GM19395 (cell line): ENCODE measurements at regions not wholly inside any gene's neighbourhood (a gene's known extent, or its start where the extent isn't known, plus 50 kb on each side); places are given as distances from the start of the nearest gene placed in this dataset.
"Not testable (repeated sequence)": the region's sequence is repeated elsewhere in the genome, so short reads cannot be mapped to it uniquely, and the experiment has no call there.

Experiments used
- ATAC-seq: cut with Tn5 transposase; IDR thresholded peaks from one replicate; pipeline ENCODE4 v1.9.1; 2021; ENCODE audit warnings: mild to moderate bottlenecking, moderate library complexity; ENCODE audit not compliant: unreplicated experiment

DNA sequence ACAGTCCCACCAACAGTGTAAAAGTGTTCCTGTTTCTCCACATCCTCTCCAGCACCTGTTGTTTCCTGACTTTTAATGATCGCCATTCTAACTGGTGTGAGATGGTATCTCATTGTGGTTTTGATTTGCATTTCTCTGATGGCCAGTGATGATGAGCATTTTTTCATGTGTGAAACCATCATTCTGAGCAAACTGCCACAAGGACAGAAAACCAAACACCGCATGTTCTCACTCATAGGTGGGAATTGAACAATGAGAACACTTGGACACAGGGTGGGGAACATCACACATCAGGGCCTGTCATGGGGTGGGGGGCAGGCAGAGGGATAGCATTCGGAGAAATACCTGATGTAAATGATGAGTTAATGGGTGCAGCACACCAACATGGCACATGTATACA lies 240.8 kb downstream of the FAT3 start:
- ATAC-seq: not testable (repeated sequence)

DNA sequence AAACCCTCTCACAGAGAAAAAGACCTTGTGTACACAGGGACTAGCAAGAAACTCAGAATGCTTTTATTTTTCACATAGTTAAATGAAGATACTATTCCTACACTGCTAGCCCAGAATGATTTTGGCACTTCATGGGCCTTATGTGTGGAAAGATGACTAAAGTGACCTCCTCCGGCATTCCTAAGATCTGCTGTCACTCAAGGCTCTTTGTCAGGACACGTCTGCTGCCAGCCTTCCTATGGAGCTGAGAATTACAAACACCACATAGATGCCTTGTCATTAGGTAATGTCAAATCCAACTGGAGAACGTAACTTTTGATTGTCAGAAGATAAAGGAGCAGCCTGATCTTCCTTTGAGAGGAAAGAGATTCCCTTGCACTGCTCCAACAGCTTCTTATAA lies 249.1 kb downstream of the FAT3 start:
- no peak for ATAC-seq

DNA sequence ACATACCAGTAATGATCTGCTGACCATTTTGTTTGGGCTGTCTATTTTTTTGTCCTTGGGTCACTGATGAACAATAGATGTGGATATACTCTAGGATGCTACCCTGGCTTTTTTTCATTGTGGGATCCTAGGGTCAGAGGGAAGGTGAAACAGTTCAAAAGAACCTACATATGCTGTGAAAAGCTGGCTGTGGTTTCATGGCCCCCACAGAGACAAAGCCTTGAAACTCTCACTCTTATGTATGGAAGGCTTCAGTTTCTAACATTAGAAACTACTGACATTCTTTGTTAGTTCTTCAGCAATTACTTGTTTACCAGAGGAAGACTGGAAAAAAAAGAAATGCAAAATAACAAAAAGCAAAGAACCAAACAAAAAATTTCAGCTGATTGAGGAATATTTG lies 250.7 kb downstream of the FAT3 start:
- ATAC-seq: no peak

DNA sequence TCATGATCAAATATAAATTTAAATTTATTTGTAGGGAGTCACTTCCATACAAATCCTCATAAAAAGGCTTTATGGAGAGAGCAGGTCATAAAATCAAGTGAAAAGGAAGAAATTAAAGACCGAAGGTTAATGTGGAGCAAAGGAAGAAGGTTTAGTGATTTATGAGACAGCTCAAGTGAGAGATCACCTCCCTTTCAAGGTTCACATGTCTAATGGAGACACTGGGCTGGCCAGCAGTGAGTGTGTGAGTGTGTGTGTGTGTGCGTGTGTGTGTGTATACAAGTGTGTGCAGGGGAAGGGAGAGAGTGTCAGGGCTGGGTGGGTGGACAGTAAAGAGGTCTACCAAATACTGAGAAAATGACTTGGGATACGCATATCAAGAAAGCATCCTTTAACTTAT lies 251.2 kb downstream of the FAT3 start:
- no peak for ATAC-seq

DNA sequence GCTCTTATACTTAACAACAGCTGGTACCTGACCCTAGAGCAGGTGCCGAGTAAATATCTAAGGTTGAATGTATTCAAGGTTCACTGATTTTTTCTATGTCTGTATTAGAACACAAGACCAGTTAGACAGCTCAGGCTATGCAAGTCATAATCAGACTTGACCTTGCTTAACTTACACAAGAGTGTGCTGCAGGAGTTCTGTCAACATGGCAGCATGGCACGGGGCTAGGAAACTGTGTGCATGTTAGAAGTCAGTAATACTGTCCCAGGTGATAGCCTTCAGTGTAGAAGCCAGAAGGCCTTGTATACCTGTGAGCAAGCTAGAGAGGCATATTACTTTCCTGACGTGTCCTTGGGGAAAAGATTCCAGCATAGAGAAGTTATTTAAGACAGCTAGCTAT lies 253.1 kb downstream of the FAT3 start:
- ATAC-seq: no peak

DNA sequence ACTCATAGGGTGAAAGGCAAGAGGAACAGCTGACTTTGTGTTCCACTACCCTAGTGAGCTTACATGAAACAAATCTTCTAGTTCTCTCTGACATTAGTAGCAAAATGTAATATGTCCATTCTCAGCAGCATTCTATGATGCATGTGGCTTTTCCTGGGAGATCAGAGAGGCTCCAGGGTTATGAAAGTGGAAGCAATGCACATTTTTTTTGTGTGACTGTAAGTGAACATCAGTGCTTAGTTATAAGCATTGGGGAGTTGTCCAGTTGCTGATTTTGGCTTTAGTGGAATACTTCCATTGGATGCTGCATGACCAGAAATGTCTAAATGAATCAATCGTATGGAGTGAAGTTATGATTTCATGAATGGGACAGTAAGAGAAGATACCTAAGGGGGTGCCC lies 255.9 kb downstream of the FAT3 start:
- ATAC-seq: no peak

DNA sequence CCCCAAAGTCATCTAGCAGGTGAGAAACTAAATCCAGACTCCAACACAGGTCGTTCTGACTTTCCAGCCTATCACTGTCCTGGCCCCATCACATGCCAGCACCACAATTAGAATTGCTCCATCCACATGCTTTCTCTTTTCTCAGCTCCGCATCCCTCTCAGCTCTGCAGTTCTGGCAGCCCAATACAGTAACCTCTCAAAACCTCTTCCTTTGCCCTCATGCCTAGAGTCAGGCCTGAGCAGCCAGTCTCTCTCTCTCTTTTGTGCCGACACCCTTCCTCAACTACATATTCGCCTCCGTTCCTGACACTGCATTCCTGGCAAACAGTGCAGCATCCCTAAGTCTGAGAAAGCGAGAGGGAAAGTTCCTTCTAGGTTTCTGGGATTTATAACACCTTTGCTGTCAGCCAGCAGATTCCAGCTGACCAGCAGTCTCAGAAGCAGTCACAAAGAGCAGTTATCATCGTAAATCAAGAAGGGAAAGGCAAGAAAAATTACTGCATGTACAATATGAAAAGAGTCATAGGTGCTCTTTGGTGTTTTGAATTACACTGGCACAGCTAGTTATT lies 258.0 kb downstream of the FAT3 start:
- ATAC-seq: no peak

DNA sequence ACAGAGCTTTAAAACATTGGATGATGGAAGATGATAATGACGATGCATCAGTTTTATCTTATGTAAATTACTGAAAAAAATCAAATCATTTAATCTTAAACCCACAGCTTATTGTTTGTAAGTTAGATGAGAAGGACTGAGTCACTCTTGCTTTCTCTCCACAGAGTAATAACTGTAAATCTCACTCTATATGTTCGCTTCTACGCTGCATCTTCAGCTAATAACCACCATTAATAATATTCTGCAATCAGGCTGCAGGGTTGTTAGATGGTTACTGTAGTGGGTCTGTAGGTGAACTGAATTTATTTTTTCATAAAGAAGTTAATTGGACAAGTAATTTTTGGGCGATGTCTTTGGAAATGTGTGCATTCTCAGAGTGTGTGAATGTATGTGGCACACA lies 260.0 kb downstream of the FAT3 start:
- no peak for ATAC-seq

DNA sequence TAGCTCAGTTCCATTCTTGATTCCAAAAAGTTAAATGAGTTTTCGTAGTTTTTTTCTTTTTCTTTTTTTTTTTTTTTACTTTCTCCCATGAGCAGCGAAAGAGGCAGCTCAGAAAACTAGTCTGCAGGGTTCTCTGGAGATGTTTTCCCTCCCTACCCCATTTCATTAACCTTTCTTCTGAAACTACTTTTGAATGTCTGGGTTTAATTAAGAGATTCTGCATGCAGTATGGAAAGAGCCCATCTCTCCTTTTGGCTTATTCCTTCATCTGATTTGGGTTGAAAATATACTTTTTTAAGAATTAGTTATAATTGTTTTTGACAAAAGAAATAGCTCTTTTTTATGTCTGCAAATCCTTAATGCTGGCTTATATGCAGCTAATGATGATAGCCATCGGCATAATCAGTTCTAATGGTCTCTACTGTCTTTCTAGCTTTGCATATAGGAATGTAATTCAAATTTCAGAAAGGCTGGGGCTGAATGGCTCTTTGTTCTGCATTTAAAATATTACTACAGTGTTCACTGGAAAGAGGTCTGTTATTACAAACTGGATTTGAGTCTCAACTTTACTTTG lies 265.3 kb downstream of the FAT3 start:
- ATAC-seq: no peak

DNA sequence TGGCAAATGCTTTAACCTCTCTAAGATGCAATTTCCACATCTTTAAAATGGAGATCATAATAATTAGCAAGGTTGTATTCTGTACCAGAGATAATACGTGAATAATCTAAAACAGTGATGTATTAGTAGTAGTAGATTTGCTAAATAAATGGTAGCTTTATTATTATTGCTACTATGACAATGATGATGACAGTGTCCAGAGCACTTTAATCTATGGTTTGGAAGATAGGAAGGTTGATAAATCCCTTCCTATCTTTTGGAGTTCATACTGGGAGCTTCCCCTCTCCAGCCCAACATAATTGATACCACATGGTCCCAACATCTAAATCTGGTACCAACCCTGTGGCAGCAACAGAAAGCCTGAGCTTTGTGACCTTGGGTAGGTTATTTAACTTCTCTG lies 267.8 kb downstream of the FAT3 start:
- ATAC-seq: no peak

DNA sequence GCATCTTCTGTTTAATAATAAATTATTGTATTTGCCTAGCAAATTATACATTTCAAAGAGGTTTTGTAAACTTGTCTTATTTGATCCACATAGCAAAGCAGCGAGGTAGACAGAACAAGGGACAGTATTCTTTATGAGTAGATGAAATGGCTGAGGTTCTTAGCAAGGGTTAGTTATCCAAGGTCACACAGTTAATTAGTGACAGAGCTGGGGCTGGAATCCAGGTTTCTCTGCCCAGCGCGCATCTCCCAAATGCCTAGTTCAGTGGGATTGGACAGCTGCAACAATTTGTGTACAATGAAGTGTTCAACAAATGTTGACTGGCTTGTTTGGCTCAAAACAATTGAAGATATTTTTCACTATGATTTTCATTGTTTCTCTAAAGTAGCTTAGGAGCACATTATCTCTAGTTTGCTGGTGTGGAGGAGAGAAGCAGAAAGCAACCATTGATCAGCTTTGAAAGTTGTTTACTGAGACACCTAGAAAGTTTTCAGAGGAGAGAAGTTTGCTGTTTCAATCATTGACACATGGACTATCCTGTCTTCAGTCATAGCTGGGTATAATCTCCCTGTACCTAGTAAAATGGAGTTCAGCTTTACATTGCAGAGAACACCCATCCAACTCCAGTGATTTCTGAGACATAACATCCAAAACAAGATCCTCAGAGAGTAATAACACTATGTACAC lies 270.6 kb downstream of the FAT3 start:
- no peak for ATAC-seq

DNA sequence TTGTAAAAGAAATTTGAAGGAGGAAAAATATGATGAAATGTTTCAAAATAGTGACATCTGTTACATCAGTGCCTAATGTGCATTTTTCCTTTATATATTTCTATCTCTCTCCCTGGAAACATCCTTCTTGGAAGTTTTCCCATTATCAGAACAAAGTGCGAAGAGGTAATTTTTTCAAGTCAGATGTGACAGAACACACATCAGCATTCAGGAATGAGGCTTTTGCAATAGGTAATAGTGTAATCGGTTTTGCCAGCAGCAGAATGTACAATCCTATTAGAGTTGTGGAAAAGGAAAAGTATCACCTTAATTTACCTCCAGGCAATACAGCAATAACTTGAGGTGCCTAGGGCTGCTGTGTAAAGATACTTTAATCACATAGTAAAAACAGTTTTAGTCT lies 275.8 kb downstream of the FAT3 start:
- ATAC-seq: no peak

DNA sequence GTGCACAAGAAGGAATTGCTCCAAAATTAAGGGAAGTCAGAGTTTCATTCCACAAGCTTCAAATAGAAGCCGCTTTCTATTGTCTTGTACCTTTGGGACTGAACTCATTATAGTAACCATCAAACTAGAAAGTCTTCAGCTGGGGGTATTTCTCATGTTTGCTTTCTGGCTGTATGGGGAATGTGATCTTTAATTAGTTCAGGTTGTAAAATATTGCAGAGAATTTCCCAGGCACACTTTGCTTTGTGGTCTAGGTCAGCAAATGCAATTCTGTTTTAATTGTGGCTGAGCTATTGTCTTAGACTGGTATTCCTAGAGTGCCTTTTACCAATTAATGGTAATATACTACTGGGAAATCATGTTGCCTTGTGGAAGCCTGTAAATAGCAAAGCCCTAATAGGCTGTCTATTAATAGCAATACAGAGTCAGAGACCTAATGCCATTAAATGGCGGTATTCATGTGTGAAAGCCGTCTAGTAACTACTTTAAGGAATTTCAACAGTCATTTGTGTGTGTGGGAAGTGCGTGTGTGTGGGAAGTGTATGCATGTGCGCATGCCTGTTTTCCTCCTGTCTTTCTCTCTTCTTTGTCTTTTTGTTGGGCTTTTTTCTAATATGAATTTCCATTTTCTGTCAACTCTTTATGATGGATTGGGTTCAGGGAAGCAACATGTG lies 276.6 kb downstream of the FAT3 start:
- ATAC-seq: no peak

DNA sequence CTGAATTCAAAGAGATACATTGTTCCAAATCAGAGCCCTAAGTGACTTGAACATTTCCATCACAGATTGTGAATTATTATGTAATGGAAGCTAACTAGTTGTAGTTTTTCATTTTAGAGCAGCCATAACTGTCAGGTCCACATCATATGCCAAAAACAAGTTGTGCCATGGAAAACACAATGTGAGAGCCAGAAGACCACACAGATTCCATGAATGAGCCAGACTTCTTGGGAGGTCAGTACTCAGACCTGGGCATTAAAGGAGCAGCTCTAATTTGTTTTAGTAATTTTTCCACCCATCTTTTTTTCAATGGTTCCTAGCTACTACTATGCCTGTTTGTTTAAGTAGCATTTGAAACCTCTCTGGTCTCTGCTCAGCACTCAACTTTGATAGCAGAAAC lies 279.4 kb downstream of the FAT3 start:
- no peak for ATAC-seq

DNA sequence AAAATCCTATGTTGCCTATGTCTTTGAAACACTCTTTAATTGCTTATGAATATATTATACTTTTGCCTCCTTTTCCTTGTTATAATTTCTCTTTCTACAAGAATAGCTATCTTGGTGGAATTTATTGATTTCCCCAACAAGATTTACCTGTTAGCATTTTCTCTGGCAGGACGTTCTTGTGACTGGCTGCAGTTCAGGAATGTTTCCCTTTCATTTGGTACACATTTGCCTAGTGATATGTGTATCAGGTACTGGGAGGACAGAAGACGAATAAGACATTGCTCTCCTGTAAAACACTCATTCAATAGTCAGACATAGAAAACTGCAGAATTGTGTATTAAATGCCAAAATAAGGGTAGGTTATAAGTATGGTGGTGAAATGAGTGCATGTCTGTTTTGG lies 279.9 kb downstream of the FAT3 start:
- ATAC-seq: no peak

DNA sequence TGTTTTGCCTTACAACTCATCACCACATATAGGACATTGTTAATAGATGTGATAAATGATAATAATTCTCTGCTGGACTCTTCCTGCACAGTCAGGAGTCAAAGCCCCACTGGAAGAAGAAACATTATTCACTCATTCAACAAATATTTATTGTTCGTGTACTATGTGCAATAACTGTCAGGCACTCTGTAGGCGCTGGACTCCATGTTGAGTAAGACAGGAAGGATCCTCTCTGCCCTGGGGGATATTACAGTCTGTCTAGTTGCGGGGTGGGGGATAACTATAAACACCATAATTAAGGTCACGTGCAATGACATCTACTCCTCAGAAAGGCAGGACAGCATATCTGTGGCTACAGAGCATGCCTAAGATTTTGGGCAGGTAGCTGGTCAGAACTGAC lies 281.1 kb downstream of the FAT3 start:
- ATAC-seq: no peak

DNA sequence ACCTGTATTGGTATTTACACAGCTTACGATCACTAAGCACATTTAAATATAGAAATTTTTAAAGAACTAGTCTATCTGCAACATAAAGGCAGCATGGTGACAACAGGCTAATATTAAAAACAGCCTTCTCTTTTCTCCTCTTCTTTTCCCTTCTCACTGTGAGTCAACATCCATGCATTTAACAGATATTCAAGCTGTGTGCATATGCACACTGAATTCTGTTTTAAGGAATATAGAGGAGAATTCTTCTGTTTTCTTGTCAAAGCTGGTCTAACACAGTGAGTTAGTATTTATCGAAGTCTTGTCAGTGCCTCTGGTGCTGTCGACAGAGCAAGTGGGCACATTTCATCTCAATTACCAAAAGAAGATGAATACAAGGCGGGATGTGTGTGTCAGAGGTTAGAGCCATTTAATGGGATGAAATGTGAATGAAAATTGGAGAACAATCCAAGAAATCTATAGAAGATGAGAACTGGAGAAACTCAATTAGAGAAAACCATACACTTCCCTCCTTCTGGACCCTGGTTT lies 282.3 kb downstream of the FAT3 start:
- no peak for ATAC-seq

DNA sequence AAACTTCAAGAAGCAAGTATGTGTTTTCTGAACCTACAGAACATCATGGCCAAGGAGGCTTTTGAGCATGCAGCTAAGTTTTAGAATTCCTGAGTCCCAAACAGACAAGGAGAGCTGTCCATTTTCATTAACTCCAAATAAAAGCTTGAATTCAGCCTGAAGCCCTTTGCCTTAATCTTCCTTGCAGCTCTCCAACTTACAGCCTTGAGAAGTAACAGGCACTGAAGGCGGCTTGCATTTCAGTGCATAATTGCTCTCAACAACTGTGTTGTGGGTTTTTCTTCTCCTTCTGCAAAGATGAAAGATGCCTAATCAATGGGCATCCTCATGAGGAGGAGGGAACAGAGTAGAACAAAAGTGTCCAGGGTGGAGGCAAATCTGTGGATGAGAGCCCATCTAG lies 286.0 kb downstream of the FAT3 start:
- ATAC-seq: no peak

DNA sequence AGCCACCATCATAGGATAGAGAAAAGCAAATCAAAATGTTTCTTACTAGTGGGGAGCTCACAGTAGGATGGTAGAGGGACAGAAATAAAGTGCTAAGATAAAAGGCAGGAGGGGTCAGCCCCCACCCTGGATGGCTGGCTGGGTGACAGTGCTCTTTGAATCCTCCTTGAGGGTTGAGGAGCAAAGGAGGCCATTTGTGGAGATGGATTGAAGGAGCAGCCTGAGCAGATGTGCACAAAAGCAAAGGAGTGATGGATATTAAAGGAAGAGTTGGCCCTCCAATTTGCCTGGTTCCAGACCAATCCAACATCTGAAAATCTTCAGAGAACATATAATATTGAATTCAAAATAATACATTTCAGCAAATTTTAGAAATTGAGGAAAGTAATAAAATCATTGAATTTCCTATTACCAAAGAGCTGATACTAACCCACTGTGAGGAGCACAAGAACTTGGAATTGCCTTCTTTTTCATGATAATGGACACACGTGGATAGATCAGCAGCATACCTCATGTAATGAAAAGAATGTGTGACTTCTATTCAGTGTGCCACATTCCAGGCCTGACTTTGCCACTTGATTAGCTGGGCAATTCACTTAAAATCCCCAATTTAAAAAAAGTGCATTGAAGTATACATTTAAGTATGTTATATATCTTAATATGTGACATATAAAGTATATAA lies 287.0 kb downstream of the FAT3 start:
- no peak for ATAC-seq

DNA sequence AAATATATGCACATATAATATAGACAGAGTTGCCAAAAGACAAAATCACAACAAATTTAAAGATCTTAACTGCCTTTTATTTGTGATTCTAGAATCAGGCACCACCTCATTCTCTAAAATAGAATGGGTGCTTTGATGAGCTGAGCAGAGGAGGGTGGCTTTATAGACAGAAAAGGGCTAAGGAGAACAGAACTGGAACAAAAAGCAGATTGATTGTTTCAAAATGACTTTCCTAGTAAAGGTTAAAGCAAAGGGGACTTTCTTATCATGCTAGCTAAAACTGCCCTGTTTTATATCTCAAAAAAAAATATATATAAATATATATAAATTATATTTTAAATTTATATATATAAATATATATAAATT lies 287.6 kb downstream of the FAT3 start:
- ATAC-seq: no peak

DNA sequence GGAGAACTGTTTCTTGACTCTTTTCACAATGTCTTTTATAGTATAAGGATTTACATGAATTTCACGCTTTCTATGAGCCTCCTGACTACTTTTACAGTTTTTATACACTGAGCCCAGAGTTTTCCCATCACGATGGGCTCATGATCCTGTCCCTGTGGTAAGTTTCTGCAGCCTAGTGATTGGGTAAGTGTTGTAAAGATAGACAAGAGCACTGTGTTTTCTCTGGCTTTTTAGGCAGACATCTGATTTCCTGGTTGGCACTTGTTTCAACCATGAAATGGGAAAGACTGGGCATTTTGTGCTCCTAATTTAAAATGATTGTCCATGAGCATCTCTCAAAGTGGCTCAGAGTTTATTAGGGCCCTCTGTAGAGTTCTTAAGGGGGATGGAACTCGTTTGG lies 299.0 kb downstream of the FAT3 start:
- ATAC-seq: no peak

DNA sequence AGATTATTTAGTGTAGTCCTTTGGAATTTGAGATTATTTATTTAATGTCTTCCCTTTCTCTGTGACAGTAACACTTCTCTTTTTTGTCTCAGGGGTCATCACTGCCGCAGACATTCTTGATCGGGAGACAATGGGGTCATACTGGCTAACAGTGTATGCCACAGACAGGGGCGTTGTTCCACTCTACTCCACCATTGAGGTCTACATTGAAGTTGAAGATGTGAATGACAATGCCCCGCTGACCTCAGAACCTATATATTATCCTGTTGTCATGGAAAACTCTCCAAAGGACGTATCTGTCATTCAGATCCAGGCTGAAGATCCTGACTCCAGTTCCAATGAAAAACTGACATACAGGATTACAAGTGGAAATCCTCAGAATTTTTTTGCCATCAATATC lies 299.9 kb downstream of the FAT3 start:
- no peak for ATAC-seq
